Femur (tissue), 1 donor: ENCODE measurements at regions not wholly inside any gene's neighbourhood (a gene's known extent, or its start where the extent isn't known, plus 50 kb on each side); places are given as distances from the start of the nearest gene placed in this dataset.

Source experiments
- DNase-seq: peaks from one replicate; pipeline ENCODE4 v3.0.0-alpha.2; 2017

GRCh38 chr13:59527500-59527899 lies 636.2 kb downstream of the DIAPH3 start:
- no peak for DNase-seq

- DNase-seq, result peak; percentile 81
Measured at GRCh38 chr13:59531571-59532091, 632.1 kb downstream of the DIAPH3 start.

GRCh38 chr13:59532405-59532804 lies 631.3 kb downstream of the DIAPH3 start:
- DNase-seq, result no peak

GRCh38 chr13:59533561-59534555 lies 629.9 kb downstream of the DIAPH3 start:
- DNase-seq, result no peak

DNA sequence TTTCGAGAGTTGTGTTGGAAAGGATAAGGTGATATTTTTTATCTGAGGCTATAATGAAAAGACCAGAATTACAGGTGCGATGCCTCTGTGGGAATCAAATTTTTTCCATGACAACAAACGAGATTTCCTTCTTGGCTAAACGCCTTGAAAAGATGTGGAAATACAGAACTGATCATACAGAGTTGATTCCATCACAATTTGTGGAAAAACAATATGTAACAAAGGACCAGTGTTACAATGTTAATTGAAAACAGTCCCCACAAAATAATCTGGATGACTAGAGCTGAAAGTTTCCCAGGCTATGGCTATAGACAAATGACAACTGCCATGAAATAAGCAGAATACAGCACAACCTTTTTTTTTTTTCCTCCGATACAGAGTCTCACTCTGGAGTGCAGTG lies 628.9 kb downstream of the DIAPH3 start:
- DNase-seq, result no peak

GRCh38 chr13:59537500-59537899 lies 626.2 kb downstream of the DIAPH3 start:
- DNase-seq, result no peak

DNA sequence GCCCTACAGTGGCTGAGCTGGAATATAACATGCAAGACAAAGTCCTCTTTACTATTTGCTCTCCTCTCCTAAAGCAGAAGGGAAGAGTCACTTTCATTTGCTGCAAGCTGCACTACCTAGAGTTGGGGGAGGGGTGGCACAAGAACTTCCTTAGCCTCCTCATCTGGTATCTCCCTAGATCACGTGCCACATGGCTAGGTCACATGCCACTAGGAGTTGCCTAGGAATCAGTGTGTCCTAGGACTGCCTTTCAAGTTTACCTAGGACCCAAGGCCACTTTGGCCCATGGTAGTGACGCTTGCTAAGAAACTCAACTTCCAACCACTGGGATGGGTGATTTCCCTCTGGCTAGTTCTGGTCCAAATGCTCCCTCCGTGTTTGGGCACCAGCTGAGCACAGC lies 625.2 kb downstream of the DIAPH3 start:
- no peak for DNase-seq

GRCh38 chr13:59542303-59542702 lies 621.4 kb downstream of the DIAPH3 start:
- DNase-seq, result no peak

DNA sequence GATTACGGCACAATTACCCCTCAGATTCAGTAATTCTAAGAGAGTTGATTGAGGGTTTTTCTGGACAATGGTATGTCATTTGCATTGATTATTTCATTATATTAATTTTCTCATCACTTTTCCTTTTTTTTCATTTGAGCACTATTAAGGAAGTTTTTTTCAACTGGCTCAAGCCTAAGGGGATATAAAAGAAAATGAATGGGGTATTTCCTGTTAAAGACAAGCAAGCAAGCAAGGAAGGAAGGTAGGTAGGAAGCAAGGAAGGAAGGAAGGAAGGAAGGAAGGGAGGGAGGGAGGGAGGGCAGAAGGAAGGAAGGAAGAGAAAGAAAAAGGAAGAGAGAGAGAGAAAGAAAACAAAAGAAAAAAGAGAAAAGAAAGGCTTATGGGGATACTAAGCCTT lies 620.3 kb downstream of the DIAPH3 start:
- DNase-seq, result no peak

DNA sequence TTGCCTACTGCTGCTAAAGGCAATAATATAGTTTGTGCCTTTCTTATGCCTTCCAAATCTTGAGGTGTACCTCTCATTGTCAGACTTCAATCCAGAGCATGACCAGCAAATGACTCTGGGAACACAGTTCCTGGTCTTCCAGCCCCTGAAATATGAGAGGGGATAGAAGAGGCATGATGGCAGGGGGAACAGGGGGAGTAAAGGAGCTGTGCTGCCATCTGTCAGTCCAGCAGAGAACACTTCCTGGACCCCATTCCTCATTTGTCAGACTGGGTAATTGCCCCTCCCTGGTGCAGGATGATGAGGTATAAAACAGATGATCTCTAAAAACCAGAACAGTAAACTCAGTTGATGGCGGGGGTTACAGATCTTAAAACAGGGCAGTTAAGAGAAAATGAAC lies 618.7 kb downstream of the DIAPH3 start:
- DNase-seq, result no peak

DNA sequence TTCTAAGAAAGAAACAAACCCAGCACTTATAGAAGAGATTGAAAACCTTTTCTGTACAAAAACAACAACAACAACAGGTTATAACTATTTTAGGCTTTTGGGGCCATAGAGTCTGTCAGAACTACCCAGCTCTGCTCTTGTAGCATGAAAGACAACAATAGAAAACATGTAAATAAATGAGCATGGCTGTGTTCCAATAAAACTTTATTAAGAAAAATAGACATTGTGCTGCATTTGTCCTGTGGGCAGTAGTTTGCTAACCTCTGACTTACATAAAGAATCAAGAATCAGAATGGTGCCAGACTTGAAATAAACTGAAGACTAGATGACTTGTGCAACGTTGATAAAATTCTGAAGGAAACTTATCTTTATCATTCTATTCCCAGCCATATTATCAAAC lies 617.5 kb downstream of the DIAPH3 start:
- DNase-seq, result no peak

GRCh38 chr13:59547950-59548349 lies 615.8 kb downstream of the DIAPH3 start:
- no peak for DNase-seq

- DNase-seq, result no peak
Measured at GRCh38 chr13:59562924-59563323, 600.8 kb downstream of the DIAPH3 start.

- DNase-seq, result no peak
Measured at GRCh38 chr13:59566561-59566960, 597.2 kb downstream of the DIAPH3 start.

- no peak for DNase-seq
Measured at GRCh38 chr13:59568306-59568705, 595.4 kb downstream of the DIAPH3 start.

DNA sequence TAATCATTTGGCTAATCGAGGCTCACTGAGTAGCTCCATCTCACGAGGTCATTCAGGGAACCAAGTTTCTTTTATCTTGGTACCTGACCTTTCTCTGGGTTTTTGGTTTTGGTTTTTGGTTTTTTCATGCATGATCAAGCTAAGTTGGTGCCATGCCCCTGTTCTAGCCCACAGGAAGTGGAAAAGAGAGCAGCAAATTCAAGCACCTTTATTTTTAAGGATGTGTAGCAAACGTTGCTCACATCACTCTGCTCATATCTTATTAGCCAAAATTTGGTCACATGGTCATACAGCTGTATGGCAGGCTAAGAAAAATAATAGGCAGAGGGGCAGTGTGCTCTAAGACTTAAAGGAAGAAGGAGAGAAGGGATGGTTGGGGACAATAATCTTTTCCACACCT lies 593.5 kb downstream of the DIAPH3 start:
- DNase-seq, result no peak

GRCh38 chr13:59584101-59584500 lies 579.6 kb downstream of the DIAPH3 start:
- DNase-seq, result no peak

DNA sequence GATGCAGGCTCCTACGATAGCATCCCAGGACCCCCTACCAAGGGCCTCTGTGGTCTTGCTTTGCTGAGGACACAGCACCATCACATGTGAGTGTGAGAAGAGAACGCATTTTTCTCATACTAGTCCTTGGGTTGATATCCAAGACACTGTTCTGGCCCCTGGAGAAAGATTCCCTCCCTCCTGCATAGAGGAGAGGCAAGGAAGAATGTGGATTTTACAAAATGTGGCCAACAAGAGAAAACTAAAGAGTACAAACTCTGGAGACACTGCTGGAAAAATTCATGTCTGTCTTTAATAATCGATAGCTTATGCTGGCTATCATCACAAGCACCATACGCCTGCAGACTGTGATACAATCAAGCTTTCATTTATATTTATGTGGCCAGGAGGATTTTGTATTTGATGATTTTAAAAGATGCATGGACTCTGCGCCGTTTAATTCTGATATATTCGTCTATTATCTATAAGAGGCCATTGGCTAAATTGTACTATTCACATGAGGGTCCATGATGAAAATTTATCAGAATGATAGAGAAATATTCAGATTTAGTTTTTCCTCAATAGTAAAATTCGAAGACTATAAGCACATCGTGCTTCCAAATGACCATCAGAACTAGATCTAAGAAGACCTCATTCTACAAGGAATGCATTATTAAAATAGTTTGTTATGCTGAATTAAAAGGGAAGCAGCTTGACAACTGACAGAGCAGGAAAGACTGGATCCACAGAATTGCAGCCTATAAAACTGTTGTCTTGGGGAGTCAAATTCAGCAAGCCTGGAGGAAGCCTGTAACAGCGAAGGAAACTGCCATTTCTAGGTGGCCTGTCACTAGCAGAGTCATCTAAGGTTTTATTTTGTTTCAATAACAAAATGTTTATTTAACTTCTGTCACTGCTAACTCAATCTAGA lies 578.7 kb downstream of the DIAPH3 start:
- DNase-seq, result no peak

DNA sequence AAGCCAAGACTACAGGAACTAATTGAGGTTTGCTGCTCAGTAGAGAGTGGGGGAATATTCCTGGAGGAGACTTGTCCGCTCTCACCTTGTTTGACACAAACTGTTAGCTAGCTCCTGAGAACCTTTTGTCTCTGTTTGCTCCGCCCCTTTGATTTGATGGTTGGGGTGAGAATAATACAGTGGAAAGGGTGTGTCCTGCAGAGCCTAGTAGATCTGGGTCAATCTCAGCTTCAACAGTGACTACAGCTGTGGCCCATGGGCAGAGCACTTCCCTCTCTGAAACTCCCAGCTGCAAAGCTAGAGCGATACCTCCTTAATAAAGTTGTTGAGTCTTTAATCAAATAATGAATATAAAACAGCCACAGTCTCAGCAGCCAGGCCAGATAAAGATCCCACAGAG lies 576.7 kb downstream of the DIAPH3 start:
- DNase-seq, result no peak

- DNase-seq, result no peak
Measured at GRCh38 chr13:59587971-59588716, 575.6 kb downstream of the DIAPH3 start.

GRCh38 chr13:59588717-59589067 lies 575.0 kb downstream of the DIAPH3 start:
- no peak for DNase-seq

DNA sequence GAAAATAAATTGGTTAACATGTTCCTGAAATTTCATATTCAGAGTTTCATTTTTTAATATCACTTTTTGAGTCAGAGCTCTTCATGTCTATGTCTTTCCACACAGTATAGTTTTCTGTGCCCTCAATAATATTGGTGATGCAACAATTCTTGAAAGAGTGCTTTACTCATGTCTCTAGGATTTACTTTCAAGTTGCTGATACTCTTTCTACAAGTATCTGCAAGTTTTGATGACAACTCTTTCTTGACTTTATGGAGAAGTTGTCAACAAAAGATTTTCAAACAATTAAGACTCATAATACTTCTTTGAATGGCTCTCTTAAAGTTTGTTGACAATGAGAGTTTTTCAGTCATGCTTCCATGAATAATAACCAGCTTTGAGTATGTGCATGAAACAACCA lies 561.7 kb downstream of the DIAPH3 start:
- DNase-seq, result no peak

- DNase-seq, result no peak
Measured at GRCh38 chr13:59603646-59604045, 560.1 kb downstream of the DIAPH3 start.
